ENCODE measurements at regions not wholly inside any gene's neighbourhood (a gene's known extent, or its start where the extent isn't known, plus 50 kb on each side); places are given as distances from the start of the nearest gene placed in this dataset.
A peak's percentile ranks its signal among the peaks of the same experiment; 100 is the strongest.

GRCh38 chr3:177679568-177680471, 482.5 kb upstream of the TBL1XR1 start:
- TF ChIP-seq CTCF (conservative IDR thresholded peaks at IDR 0.05; ENCODE audit: low read depth), result no peak
- ChIA-PET POLR2A (ENCODE audit: low non-redundant PET) (no interaction called here), CTCF (interaction anchor here (1.0 kb wide), 1 partner anchor 57 kb away, joined by 3 read pairs; no protein-coding TSS in a partner anchor)
- no peak for DNase-seq (ENCODE audit: low spot score)
- no peak overlapping the region for H3K27ac ChIP-seq

- no peak overlapping the region for H3K27ac ChIP-seq
- peak; percentile 27 for DNase-seq (ENCODE audit: low spot score)
- ChIA-PET POLR2A (ENCODE audit: low non-redundant PET) (no interaction called here), CTCF (interaction anchor here (0.5 to 1.0 kb wide), 2 partner anchors 58 to 126 kb away, joined by 3 to 7 read pairs; no protein-coding TSS in a partner anchor)
- no peak for TF ChIP-seq CTCF (conservative IDR thresholded peaks at IDR 0.05; ENCODE audit: low read depth)
Measured at GRCh38 chr3:177680472-177680821, 483.2 kb upstream of the TBL1XR1 start.

- POLR2A ChIA-PET (ENCODE audit: low non-redundant PET), result no interaction called here
- no peak for TF ChIP-seq CTCF (conservative IDR thresholded peaks at IDR 0.05; ENCODE audit: low read depth)
- DNase-seq (ENCODE audit: low spot score), result no peak
- H3K27ac ChIP-seq, result no peak overlapping the region
- CTCF ChIA-PET, result interaction anchor here (0.5 to 1.0 kb wide), 2 partner anchors 59 to 126 kb away, joined by 3 to 7 read pairs; no protein-coding TSS in a partner anchor
Measured at GRCh38 chr3:177681156-177681555, 483.9 kb upstream of the TBL1XR1 start.

- no peak overlapping the region for H3K27ac ChIP-seq
- no peak for TF ChIP-seq CTCF (conservative IDR thresholded peaks at IDR 0.05; ENCODE audit: low read depth)
- POLR2A ChIA-PET (ENCODE audit: low non-redundant PET), result no interaction called here
Measured at GRCh38 chr3:177681852-177682251, 484.6 kb upstream of the TBL1XR1 start.

GRCh38 chr3:177683586-177683985, 486.3 kb upstream of the TBL1XR1 start:
- no peak for DNase-seq (ENCODE audit: low spot score)
- TF ChIP-seq CTCF (conservative IDR thresholded peaks at IDR 0.05; ENCODE audit: low read depth), result no peak
- ChIA-PET CTCF (no interaction called here), POLR2A (ENCODE audit: low non-redundant PET) (no interaction called here)
- no peak overlapping the region for H3K27ac ChIP-seq

More at GRCh38 chr3:177681852-177682251, 484.6 kb upstream of the TBL1XR1 start:
- CTCF ChIA-PET, result interaction anchor here (0.6 to 0.7 kb wide), 3 partner anchors 42 to 1923 kb away, joined by 3 to 8 read pairs (median 3); no protein-coding TSS in a partner anchor
- no peak for DNase-seq (ENCODE audit: low spot score)

GRCh38 chr3:177686671-177687070, 489.4 kb upstream of the TBL1XR1 start:
- TF ChIP-seq CTCF (conservative IDR thresholded peaks at IDR 0.05; ENCODE audit: low read depth), result no peak
- no peak for DNase-seq (ENCODE audit: low spot score)
- no peak overlapping the region for H3K27ac ChIP-seq
- ChIA-PET POLR2A (ENCODE audit: low non-redundant PET) (no interaction called here), CTCF (no interaction called here)

Data from RWPE1 (cell line).